GM23338 (cell line): ENCODE measurements at regions not wholly inside any gene's neighbourhood (a gene's known extent, or its start where the extent isn't known, plus 50 kb on each side); places are given as distances from the start of the nearest gene placed in this dataset.

Source experiments
- ATAC-seq: fragments of 200-7000 bp; cut with Tn5 transposase; 3 replicates; pipeline ENCODE4 v1.9.1; 2020
- DNase-seq: peaks from one replicate; pipeline ENCODE4 v3.0.0-alpha.2; 2015; ENCODE audit warnings: low spot score
- H2AFZ ChIP-seq: fragments of 200-600 bp; sonication (generic); 2 replicates; pipeline ENCODE4 v1.8.0; 2016; ENCODE audit warnings: antibody characterized with exemption, mild to moderate bottlenecking, moderate library complexity
- H3F3A ChIP-seq: fragments of 200-600 bp; sonication (generic); replicated peaks from 2 replicates; pipeline ENCODE4 v1.8.0; 2017; ENCODE audit warnings: antibody characterized with exemption, mixed run types, low read depth
- H3K27ac ChIP-seq: fragments of 200-600 bp; sonication (generic); 2 replicates; pipeline ENCODE4 v1.6.1; 2016; ENCODE audit warnings: low read depth
- H3K27me3 ChIP-seq: fragments of 200-600 bp; sonication (generic); 2 replicates; pipeline ENCODE4 v1.8.0; 2016; ENCODE audit warnings: mild to moderate bottlenecking, mixed run types, moderate library complexity; ENCODE audit not compliant: insufficient read depth
- H3K36me3 ChIP-seq: fragments of 200-600 bp; sonication (generic); 2 replicates; pipeline ENCODE4 v1.8.0; 2016; ENCODE audit warnings: mild to moderate bottlenecking; ENCODE audit not compliant: insufficient read depth
- H3K4me1 ChIP-seq: fragments of 200-600 bp; sonication (generic); 2 replicates; pipeline ENCODE4 v1.8.0; 2016; ENCODE audit warnings: mild to moderate bottlenecking, moderate library complexity; ENCODE audit not compliant: insufficient read depth
- H3K4me2 ChIP-seq: fragments of 200-600 bp; sonication (generic); 2 replicates; pipeline ENCODE4 v1.7.1; 2017; ENCODE audit warnings: mixed run types
- H3K4me3 ChIP-seq: fragments of 200-600 bp; sonication (generic); 2 replicates; pipeline ENCODE4 v1.6.1; 2016; ENCODE audit warnings: mixed run types
- H3K79me2 ChIP-seq: fragments of 200-600 bp; sonication (generic); replicated peaks from 2 replicates; pipeline ENCODE4 v1.8.0; 2017; ENCODE audit warnings: mild to moderate bottlenecking; ENCODE audit not compliant: insufficient read depth
- H3K9me2 ChIP-seq: fragments of 200-600 bp; sonication (generic); 2 replicates; pipeline ENCODE4 v1.8.0; 2017; ENCODE audit not compliant: insufficient read depth
- H4K20me1 ChIP-seq: fragments of 200-600 bp; sonication (generic); replicated peaks from 2 replicates; pipeline ENCODE4 v1.8.0; 2017; ENCODE audit warnings: mild to moderate bottlenecking; ENCODE audit not compliant: insufficient read depth
- H3K27ac Mint-ChIP-seq: 2 replicates; pipeline ENCODE4 v1.8.0; 2020; ENCODE audit warnings: inconsistent platforms, mild to moderate bottlenecking, moderate library complexity, mixed read lengths
- H3K27me3 Mint-ChIP-seq: 3 replicates; pipeline ENCODE4 v1.8.0; 2022; ENCODE audit warnings: low read depth, mild to moderate bottlenecking, moderate library complexity, mixed read lengths, inconsistent platforms; ENCODE audit not compliant: insufficient read depth, poor library complexity
- H3K36me3 Mint-ChIP-seq: 3 replicates; pipeline ENCODE4 v1.8.0; 2021; ENCODE audit warnings: low read depth, mild to moderate bottlenecking, inconsistent platforms, moderate library complexity, mixed read lengths
- H3K4me1 Mint-ChIP-seq: 3 replicates; pipeline ENCODE4 v1.8.0; 2020; ENCODE audit warnings: mild to moderate bottlenecking, inconsistent platforms, mixed read lengths
- H3K4me3 Mint-ChIP-seq: 3 replicates; pipeline ENCODE4 v1.8.0; 2021; ENCODE audit warnings: moderate library complexity, mild to moderate bottlenecking, inconsistent platforms, mixed read lengths
- H3K9me3 Mint-ChIP-seq: 3 replicates; pipeline ENCODE4 v1.8.0; 2020; ENCODE audit warnings: moderate library complexity, mild to moderate bottlenecking, inconsistent platforms, mixed read lengths
- CREB1 ChIP-seq: fragments of 250-450 bp; sonication (Bioruptor Pico); IDR thresholded peaks from 2 replicates; pipeline ENCODE4 v1.5.0; 2020; ENCODE audit warnings: low read depth, mild to moderate bottlenecking, moderate library complexity
- JUNB ChIP-seq: IDR thresholded peaks from one replicate; pipeline ENCODE4 v1.6.1; 2016; ENCODE audit warnings: antibody characterized with exemption; ENCODE audit not compliant: unreplicated experiment
- POLR2AphosphoS5 ChIP-seq: IDR thresholded peaks from 2 replicates; pipeline ENCODE4 v1.6.1; 2016; ENCODE audit warnings: antibody characterized with exemption, low read depth
- STAT1 ChIP-seq: IDR thresholded peaks from one replicate; pipeline ENCODE4 v1.6.1; 2016; ENCODE audit warnings: antibody characterized with exemption; ENCODE audit not compliant: unreplicated experiment
- ZNF462 ChIP-seq: fragments of 250-450 bp; sonication (Bioruptor Pico); IDR thresholded peaks from 2 replicates; pipeline ENCODE4 v1.5.0; 2020; ENCODE audit warnings: mild to moderate bottlenecking, moderate library complexity
- TF ChIP-seq, protein P1 (sequence below): IDR thresholded peaks from 2 replicates; pipeline ENCODE4 v1.6.1; 2016; ENCODE audit warnings: antibody characterized with exemption
- TF ChIP-seq, protein P2 (sequence below): IDR thresholded peaks from one replicate; pipeline ENCODE4 v1.6.1; 2018; ENCODE audit warnings: antibody characterized with exemption; ENCODE audit not compliant: unreplicated experiment

- TF ChIP-seq ZNF462 (CRISPR knock-in tag) (no peak), STAT1 (no peak), CREB1 (CRISPR knock-in tag) (no peak)
- TF ChIP-seq, protein P1, sequence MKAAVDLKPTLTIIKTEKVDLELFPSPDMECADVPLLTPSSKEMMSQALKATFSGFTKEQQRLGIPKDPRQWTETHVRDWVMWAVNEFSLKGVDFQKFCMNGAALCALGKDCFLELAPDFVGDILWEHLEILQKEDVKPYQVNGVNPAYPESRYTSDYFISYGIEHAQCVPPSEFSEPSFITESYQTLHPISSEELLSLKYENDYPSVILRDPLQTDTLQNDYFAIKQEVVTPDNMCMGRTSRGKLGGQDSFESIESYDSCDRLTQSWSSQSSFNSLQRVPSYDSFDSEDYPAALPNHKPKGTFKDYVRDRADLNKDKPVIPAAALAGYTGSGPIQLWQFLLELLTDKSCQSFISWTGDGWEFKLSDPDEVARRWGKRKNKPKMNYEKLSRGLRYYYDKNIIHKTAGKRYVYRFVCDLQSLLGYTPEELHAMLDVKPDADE, result no peak
Observed at GRCh38 chr17:69967910-69968411, 107.1 kb upstream of the KCNJ16 start (continued).

GRCh38 chr17:69969897-69970296 is 105.1 kb upstream of the KCNJ16 start:
- DNase-seq, result no peak
- no peaks in the 10 kb centered on the region for H3K27me3 ChIP-seq
- no peaks in the 10 kb centered on the region for H3K79me2 ChIP-seq
- no peak overlapping the region for H3K4me2 ChIP-seq
- H3K9me2 ChIP-seq, result no peaks in the 10 kb centered on the region
- no peak for ATAC-seq
- Mint-ChIP-seq H3K27me3 (no peaks in the 10 kb centered on the region), H3K4me1 (no peaks in the 10 kb centered on the region), H3K9me3 (peaks cover 7% of the 10 kb centered on the region; the same call in 2 of the 3 replicates), H3K36me3 (no peaks in the 10 kb centered on the region), H3K27ac (peak overlapping the region; percentile 74), H3K4me3 (no peak overlapping the region)
- H2AFZ ChIP-seq, result peak overlapping the region; percentile 82; the same call in 1 of the 2 replicates
- no peaks in the 10 kb centered on the region for H4K20me1 ChIP-seq
- no peak overlapping the region for H3K27ac ChIP-seq
- H3K4me3 ChIP-seq, result no peak overlapping the region
- H3F3A ChIP-seq, result no peaks in the 10 kb centered on the region
- H3K36me3 ChIP-seq, result no peaks in the 10 kb centered on the region
- no peaks in the 10 kb centered on the region for H3K4me1 ChIP-seq
- TF ChIP-seq JUNB (no peak), POLR2AphosphoS5 (no peak)
- TF ChIP-seq, protein P2, sequence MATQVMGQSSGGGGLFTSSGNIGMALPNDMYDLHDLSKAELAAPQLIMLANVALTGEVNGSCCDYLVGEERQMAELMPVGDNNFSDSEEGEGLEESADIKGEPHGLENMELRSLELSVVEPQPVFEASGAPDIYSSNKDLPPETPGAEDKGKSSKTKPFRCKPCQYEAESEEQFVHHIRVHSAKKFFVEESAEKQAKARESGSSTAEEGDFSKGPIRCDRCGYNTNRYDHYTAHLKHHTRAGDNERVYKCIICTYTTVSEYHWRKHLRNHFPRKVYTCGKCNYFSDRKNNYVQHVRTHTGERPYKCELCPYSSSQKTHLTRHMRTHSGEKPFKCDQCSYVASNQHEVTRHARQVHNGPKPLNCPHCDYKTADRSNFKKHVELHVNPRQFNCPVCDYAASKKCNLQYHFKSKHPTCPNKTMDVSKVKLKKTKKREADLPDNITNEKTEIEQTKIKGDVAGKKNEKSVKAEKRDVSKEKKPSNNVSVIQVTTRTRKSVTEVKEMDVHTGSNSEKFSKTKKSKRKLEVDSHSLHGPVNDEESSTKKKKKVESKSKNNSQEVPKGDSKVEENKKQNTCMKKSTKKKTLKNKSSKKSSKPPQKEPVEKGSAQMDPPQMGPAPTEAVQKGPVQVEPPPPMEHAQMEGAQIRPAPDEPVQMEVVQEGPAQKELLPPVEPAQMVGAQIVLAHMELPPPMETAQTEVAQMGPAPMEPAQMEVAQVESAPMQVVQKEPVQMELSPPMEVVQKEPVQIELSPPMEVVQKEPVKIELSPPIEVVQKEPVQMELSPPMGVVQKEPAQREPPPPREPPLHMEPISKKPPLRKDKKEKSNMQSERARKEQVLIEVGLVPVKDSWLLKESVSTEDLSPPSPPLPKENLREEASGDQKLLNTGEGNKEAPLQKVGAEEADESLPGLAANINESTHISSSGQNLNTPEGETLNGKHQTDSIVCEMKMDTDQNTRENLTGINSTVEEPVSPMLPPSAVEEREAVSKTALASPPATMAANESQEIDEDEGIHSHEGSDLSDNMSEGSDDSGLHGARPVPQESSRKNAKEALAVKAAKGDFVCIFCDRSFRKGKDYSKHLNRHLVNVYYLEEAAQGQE, result no peak
